GM12875 (cell line): ENCODE measurements at regions not wholly inside any gene's neighbourhood (a gene's known extent, or its start where the extent isn't known, plus 50 kb on each side); places are given as distances from the start of the nearest gene placed in this dataset.

Source experiments
- H3K4me3 ChIP-seq: one replicate; pipeline ENCODE4 v1.5.1; 2011; ENCODE audit warnings: low read depth, low read length, control low read depth
- CTCF ChIP-seq: IDR thresholded peaks from 2 replicates; pipeline ENCODE4 v1.5.1; 2011; ENCODE audit warnings: low read depth, mild to moderate bottlenecking, control low read depth, inconsistent platforms, low read length, moderate library complexity, borderline replicate concordance; ENCODE audit not compliant: insufficient read depth

GRCh38 chr12:11946161-11946560, 124.6 kb upstream of the BCL2L14 start:
- no peak for TF ChIP-seq CTCF
- H3K4me3 ChIP-seq = no peak overlapping the region

GRCh38 chr12:11947213-11947612, 123.5 kb upstream of the BCL2L14 start:
- no peak overlapping the region for H3K4me3 ChIP-seq
- no peak for TF ChIP-seq CTCF

- H3K4me3 ChIP-seq = no peak overlapping the region
- TF ChIP-seq CTCF = no peak
Measured at GRCh38 chr12:11949738-11950411, 120.9 kb upstream of the BCL2L14 start.

- no peak overlapping the region for H3K4me3 ChIP-seq
- TF ChIP-seq CTCF = no peak
Measured at GRCh38 chr12:11951209-11951608, 119.5 kb upstream of the BCL2L14 start.

DNA sequence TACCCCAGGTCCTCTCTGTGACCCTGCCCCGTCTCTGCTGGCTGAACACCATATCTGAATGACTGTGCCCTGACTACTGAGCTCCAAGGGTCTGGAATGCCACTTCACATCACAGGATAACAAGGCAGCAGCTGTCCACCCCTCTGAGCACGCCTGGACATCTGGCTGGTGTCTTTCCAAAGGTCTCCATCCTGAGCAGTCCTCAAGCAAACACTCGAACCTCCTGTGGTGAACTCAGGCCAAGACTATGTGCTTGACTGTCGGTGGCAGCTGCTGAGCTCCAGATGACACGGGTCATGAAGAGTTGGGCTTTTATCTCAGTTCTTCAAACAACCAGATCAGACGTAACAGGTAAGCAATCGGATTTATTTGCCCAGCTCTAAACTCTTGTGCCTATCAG, 117.2 kb upstream of the BCL2L14 start:
- no peak overlapping the region for H3K4me3 ChIP-seq
- TF ChIP-seq CTCF = no peak

DNA sequence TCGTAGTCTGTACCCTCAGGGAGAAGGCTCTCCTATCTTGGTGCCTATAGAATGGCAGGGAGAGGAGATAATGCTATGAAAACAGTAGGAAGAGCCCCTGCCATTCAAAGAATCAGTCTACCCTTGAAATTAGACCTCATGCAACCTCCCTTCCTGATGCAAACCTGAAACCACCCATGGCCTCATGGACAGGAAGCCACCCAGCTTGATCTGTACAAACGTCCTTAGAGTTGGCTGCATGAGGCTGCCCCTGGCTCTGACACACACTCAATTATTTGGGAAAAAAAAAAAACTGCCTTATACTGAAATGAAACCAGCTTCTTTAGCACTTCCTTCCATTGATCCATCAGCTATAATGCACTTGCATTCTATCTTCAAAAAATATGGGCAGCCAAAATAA, 116.6 kb upstream of the BCL2L14 start:
- no peak overlapping the region for H3K4me3 ChIP-seq
- TF ChIP-seq CTCF = no peak

DNA sequence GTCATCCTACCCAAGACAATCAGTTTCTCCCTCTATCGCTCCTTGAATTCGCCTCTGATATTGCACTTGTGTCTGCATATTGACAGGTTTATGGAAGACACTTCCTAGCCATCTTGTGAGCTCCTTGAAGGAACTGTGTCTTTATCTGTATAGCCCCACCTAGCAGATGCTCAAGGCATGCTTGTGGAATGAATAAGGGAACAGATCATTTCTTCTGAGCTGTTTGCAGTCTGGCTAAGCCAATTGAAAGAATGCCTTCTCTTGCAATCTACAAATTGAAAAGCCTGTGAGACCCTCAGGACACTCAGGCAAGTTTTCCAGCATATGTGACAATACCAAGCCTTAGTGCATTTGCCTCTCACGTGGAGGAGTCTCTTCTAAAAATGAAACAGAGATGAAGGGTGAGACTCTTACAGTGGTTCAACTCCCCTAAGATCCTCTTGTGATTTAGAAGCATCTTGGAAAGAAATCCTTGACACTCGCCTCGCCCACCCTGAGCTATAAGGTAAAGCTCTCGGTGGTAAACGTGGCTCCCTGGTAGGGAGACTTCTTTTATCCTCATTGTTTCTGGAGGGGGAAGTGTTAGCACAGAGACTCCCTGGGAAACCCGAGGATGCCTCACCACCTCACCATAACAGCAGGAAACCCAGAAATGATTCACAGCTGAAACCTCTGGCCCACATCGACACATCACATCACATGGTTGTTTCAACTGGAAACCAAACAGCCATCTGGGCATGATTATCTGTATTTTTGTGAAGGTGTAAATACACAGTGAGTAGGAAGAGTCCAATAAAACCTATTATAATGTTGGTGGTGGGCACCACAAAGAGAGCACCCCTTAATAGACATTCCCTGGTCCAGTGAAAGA, 112.3 kb upstream of the BCL2L14 start:
- no peak overlapping the region for H3K4me3 ChIP-seq
- TF ChIP-seq CTCF = no peak
